ENCODE measurements at regions not wholly inside any gene's neighbourhood (a gene's known extent, or its start where the extent isn't known, plus 50 kb on each side); places are given as distances from the start of the nearest gene placed in this dataset.

DNA sequence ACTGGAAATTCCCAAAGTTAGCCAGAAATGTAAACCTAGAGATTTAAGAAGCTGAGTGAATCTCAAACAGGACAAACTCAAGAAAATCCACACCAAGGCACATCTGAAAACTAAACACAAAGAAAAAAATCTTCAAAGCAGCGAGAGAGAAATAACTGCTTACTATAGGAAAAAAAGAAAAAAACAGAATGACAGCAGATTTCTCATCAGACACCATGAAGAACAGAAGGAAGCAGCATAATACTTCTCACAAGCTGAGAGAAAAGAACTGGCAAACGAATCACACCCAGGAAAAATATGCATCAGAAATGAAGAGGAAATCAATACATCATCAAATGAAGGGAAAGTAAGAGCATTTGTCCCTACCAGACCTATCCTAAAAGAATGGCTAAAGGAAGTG is 236.3 kb upstream of the ADAMTS3 start:
- Histone ChIP-seq H3K4me1 (no peaks in the 10 kb centered on the region), H3K27ac (no peak overlapping the region), H3K36me3 (no peaks in the 10 kb centered on the region), H3K4me3 (no peak overlapping the region), H3K27me3 (no peaks in the 10 kb centered on the region), H3K9me3 (no peaks in the 10 kb centered on the region)
- DNase-seq (ENCODE audit: low spot score in 2 of 2): no peak
- TF ChIP-seq, protein P1, sequence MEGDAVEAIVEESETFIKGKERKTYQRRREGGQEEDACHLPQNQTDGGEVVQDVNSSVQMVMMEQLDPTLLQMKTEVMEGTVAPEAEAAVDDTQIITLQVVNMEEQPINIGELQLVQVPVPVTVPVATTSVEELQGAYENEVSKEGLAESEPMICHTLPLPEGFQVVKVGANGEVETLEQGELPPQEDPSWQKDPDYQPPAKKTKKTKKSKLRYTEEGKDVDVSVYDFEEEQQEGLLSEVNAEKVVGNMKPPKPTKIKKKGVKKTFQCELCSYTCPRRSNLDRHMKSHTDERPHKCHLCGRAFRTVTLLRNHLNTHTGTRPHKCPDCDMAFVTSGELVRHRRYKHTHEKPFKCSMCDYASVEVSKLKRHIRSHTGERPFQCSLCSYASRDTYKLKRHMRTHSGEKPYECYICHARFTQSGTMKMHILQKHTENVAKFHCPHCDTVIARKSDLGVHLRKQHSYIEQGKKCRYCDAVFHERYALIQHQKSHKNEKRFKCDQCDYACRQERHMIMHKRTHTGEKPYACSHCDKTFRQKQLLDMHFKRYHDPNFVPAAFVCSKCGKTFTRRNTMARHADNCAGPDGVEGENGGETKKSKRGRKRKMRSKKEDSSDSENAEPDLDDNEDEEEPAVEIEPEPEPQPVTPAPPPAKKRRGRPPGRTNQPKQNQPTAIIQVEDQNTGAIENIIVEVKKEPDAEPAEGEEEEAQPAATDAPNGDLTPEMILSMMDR (IDR thresholded peaks at IDR 0.05): no peak
- TF ChIP-seq POLR2AphosphoS5 (IDR thresholded peaks at IDR 0.05): no peak
- no peak for TF ChIP-seq POLR2A (IDR thresholded peaks at IDR 0.05)
- no peak for TF ChIP-seq EP300 (IDR thresholded peaks at IDR 0.05)
- 53% methylated on average over 2 of the region's 2 CpGs for WGBS

DNA sequence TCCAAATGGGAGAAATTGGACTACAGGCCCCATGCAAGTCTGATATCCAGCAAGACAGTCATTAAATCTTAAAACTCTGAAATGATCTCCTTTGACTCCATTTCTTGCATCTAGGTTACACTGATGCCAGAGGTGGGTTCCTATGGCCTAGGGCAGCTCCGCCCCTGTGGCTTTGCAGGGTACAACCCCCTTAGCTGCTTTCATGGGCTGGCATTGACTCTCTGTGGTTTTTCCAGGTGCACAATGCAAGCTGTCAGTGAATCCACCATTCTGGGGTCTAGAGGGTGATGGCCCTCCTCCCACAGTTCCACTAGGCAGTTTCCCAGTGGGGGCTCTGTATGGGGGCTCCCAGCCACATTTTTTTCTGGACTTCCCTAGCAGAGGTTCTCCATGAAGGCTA is 228.5 kb upstream of the ADAMTS3 start:
- 75% methylated on average over 1 of the region's 1 CpG for WGBS
- Histone ChIP-seq H3K4me3 (no peak overlapping the region), H3K27ac (no peak overlapping the region), H3K27me3 (no peaks in the 10 kb centered on the region), H3K36me3 (no peaks in the 10 kb centered on the region), H3K4me1 (no peaks in the 10 kb centered on the region), H3K9me3 (no peaks in the 10 kb centered on the region)
- TF ChIP-seq, protein P1 (IDR thresholded peaks at IDR 0.05): no peak
- TF ChIP-seq POLR2AphosphoS5 (IDR thresholded peaks at IDR 0.05): no peak
- TF ChIP-seq POLR2A (IDR thresholded peaks at IDR 0.05): no peak
- no peak for TF ChIP-seq EP300 (IDR thresholded peaks at IDR 0.05)
- DNase-seq (ENCODE audit: low spot score in 2 of 2): no peak

DNA sequence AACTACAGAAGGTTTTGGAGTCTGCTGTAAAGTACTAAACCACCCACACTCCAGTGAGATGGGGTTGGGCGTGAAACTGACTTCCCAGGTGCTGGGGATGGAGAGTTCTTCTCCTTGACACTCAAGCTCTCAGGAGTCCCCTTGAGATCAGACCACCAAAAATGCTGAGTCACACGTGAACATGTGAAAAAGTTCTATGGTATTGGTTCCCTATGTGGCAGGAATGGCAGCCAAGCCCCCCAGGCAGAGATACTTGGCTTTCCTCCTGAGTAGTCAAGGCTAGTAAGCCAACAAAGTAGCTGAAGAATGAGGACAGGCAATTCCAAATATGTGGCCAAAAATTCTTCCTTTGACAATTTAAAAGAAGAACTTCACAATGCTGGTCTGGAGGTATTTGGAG is 222.0 kb upstream of the ADAMTS3 start:
- Histone ChIP-seq H3K4me1 (no peaks in the 10 kb centered on the region), H3K27ac (no peak overlapping the region), H3K4me3 (no peak overlapping the region), H3K36me3 (no peaks in the 10 kb centered on the region), H3K9me3 (no peaks in the 10 kb centered on the region), H3K27me3 (no peaks in the 10 kb centered on the region)
- WGBS: 73% methylated on average over 2 of the region's 2 CpGs
- TF ChIP-seq POLR2AphosphoS5 (IDR thresholded peaks at IDR 0.05) (no peak), EP300 (IDR thresholded peaks at IDR 0.05) (no peak), POLR2A (IDR thresholded peaks at IDR 0.05) (no peak)
- TF ChIP-seq, protein P1 (IDR thresholded peaks at IDR 0.05): no peak
- no peak for DNase-seq (ENCODE audit: low spot score in 2 of 2)

DNA sequence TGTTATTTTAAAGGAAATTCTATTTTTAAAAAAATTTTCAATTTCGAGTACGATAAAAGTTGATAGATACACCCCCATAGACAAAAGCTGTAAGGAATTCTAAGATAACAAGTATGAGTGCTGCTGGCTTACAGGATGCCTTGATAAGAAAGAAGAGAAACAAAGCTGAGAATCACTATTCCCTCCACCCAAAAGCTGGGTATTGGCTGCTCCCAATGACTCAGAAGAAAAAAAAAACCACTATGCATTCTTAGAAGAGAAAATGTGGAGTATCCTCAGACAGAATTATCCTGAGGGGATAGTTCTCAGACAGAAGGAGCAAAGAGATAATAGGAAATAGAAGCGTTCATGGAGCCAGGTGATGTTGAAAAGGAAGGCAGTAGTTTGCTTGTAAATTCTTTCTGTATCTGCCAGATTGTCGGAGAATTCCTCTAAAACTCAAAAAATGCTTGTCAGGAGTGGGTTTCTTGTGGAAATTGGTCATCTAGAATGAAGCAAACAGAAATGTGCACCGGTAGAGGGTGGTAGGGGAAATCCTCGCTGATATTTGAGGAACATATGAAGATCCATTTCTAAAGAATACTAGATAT is 217.5 kb upstream of the ADAMTS3 start:
- DNase-seq (ENCODE audit: low spot score in 2 of 2): no peak
- Histone ChIP-seq H3K4me1 (no peaks in the 10 kb centered on the region), H3K9me3 (no peaks in the 10 kb centered on the region), H3K4me3 (no peak overlapping the region), H3K36me3 (no peaks in the 10 kb centered on the region), H3K27me3 (no peaks in the 10 kb centered on the region), H3K27ac (no peak overlapping the region)
- 73% methylated on average over 6 of the region's 6 CpGs for WGBS
- TF ChIP-seq POLR2A (IDR thresholded peaks at IDR 0.05): no peak
- TF ChIP-seq EP300 (IDR thresholded peaks at IDR 0.05): no peak
- no peak for TF ChIP-seq POLR2AphosphoS5 (IDR thresholded peaks at IDR 0.05)
- TF ChIP-seq, protein P1 (IDR thresholded peaks at IDR 0.05): no peak

DNA sequence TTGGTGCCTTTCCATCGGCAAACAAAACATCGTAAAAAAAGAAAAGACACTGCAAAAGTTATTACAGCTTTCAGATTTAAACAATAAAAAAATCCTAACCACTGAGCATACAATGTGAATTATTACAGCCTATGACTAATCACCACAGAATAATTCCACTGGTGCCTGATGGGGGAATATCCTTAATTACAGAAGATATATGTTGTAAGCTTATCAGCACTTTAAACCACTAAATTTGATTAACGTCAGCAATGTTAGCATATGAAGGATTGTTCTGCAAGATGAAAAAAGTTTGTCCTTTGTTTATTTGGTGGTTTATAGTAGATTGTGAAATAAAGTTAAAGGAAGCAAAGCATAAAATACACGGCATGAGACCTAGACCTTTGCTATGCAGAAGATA is 210.2 kb upstream of the ADAMTS3 start:
- H3K9me3 ChIP-seq: no peaks in the 10 kb centered on the region
- TF ChIP-seq POLR2A (IDR thresholded peaks at IDR 0.05): no peak
- no peak for TF ChIP-seq POLR2AphosphoS5 (IDR thresholded peaks at IDR 0.05)
- TF ChIP-seq, protein P1 (IDR thresholded peaks at IDR 0.05): no peak
- TF ChIP-seq EP300 (IDR thresholded peaks at IDR 0.05): no peak
- no peaks in the 10 kb centered on the region for H3K4me1 ChIP-seq
- no peaks in the 10 kb centered on the region for H3K27me3 ChIP-seq
- no peaks in the 10 kb centered on the region for H3K36me3 ChIP-seq
- H3K27ac ChIP-seq: no peak overlapping the region
- H3K4me3 ChIP-seq: no peak overlapping the region
- no peak for DNase-seq (ENCODE audit: low spot score in 2 of 2)
- whole genome bisulfite sequencing: 56% methylated on average over 4 of the region's 4 CpGs
